Fibroblast of lung (primary cell): ENCODE measurements at regions not wholly inside any gene's neighbourhood (a gene's known extent, or its start where the extent isn't known, plus 50 kb on each side); places are given as distances from the start of the nearest gene placed in this dataset.

ENCODE experiments used
- DNase-seq, 2 donors: peaks; one replicate each; pipeline versions ENCODE4 v3.0.0 to v3.0.0-alpha.2; 2010; ENCODE audit warnings: low read depth in 2 of 2
- H2AFZ ChIP-seq: 2 replicates; pipeline ENCODE4 v1.5.1; 2012; ENCODE audit warnings: low read length, control low read depth, inconsistent platforms
- H3K27ac ChIP-seq: 2 replicates; pipeline ENCODE4 v1.5.1; 2011; ENCODE audit warnings: low read length, control low read depth; ENCODE audit not compliant: insufficient read depth
- H3K27me3 ChIP-seq: 2 replicates; pipeline ENCODE4 v1.5.1; 2011; ENCODE audit warnings: mild to moderate bottlenecking, low read length; ENCODE audit not compliant: control insufficient read depth, insufficient read depth
- H3K36me3 ChIP-seq: 2 replicates; pipeline ENCODE4 v1.5.1; 2011; ENCODE audit warnings: low read length; ENCODE audit not compliant: control insufficient read depth, insufficient read depth
- H3K4me1 ChIP-seq: 2 replicates; pipeline ENCODE4 v1.5.1; 2011; ENCODE audit warnings: low read length; ENCODE audit not compliant: control insufficient read depth, insufficient read depth; ENCODE audit errors: extremely low read depth
- H3K4me2 ChIP-seq: 2 replicates; pipeline ENCODE4 v1.5.1; 2011; ENCODE audit warnings: low read length, control low read depth; ENCODE audit not compliant: insufficient read depth; ENCODE audit errors: extremely low read depth
- H3K4me3 ChIP-seq, 4 experiments: fragments of 200-600 bp in 1 of 4; sonication (generic) in 1 of 4; replicated peaks in 1 of 4; 2 replicates each; pipeline ENCODE4 v1.5.1; 2011 to 2016; ENCODE audit warnings: low read length in 4 of 4, low read depth in 3 of 4, mild to moderate bottlenecking in 3 of 4, control low read depth in 2 of 4, inconsistent platforms in 1 of 4, mixed read lengths in 1 of 4; ENCODE audit not compliant: insufficient read depth in 1 of 4; ENCODE audit errors: control extremely low read depth in 1 of 4
- H3K79me2 ChIP-seq: 2 replicates; pipeline ENCODE4 v1.5.1; 2012; ENCODE audit warnings: mild to moderate bottlenecking, low read length, inconsistent platforms; ENCODE audit not compliant: control insufficient read depth, insufficient read depth
- H3K9ac ChIP-seq: 2 replicates; pipeline ENCODE4 v1.5.1; 2011; ENCODE audit warnings: mild to moderate bottlenecking, low read length, control low read depth; ENCODE audit not compliant: insufficient read depth
- H3K9me3 ChIP-seq: 2 replicates; pipeline ENCODE4 v1.5.1; 2012; ENCODE audit warnings: low read depth, low read length; ENCODE audit not compliant: control insufficient read depth, insufficient read depth
- H4K20me1 ChIP-seq: 2 replicates; pipeline ENCODE4 v1.5.1; 2011; ENCODE audit warnings: low read length; ENCODE audit not compliant: control insufficient read depth, insufficient read depth; ENCODE audit errors: extremely low read depth
- CTCF ChIP-seq, 2 donors: IDR thresholded peaks in 1 of 2; conservative IDR thresholded peaks in 1 of 2; 1 replicate in 1 of 2; 2 replicates in 1 of 2; pipeline ENCODE4 v1.5.1; 2011 to 2012; ENCODE audit warnings: low read length in 2 of 2, control low read depth in 1 of 2, inconsistent platforms in 1 of 2, low read depth in 1 of 2, mild to moderate bottlenecking in 1 of 2
- EZH2 ChIP-seq: IDR thresholded peaks from 2 replicates; pipeline ENCODE4 v1.5.1; 2012; ENCODE audit warnings: low read length, control low read depth, mild to moderate bottlenecking; ENCODE audit errors: missing control alignments

GRCh38 chr4:112845386-112845785 lies 204.1 kb upstream of the ANK2 start:
- TF ChIP-seq CTCF (conservative IDR thresholded peaks at IDR 0.05 in 1 of 2, IDR thresholded peaks at IDR 0.05 in 1 of 2; ENCODE audit: low read depth in 1 of 2, low read length in 2 of 2) = no peak
- TF ChIP-seq EZH2 = no peak

GRCh38 chr4:112847045-112847444 lies 202.4 kb upstream of the ANK2 start:
- no peaks in the 10 kb centered on the region for H3K79me2 ChIP-seq
- TF ChIP-seq EZH2 (no peak), CTCF (conservative IDR thresholded peaks at IDR 0.05 in 1 of 2, IDR thresholded peaks at IDR 0.05 in 1 of 2; ENCODE audit: low read depth in 1 of 2, low read length in 2 of 2) (no peak)

More at GRCh38 chr4:112845386-112845785, 204.1 kb upstream of the ANK2 start:
- no peaks in the 10 kb centered on the region for H4K20me1 ChIP-seq
- H3K4me1 ChIP-seq = no peaks in the 10 kb centered on the region
- no peak overlapping the region for H3K4me3 ChIP-seq
- H3K27me3 ChIP-seq = no peaks in the 10 kb centered on the region
- H3K27ac ChIP-seq = no peak overlapping the region
- H3K4me2 ChIP-seq = no peak overlapping the region
- no peaks in the 10 kb centered on the region for H3K79me2 ChIP-seq
- H3K9me3 ChIP-seq = no peaks in the 10 kb centered on the region
- no peak for DNase-seq
- H3K36me3 ChIP-seq = no peaks in the 10 kb centered on the region
- H3K9ac ChIP-seq = no peak overlapping the region
- no peak overlapping the region for H2AFZ ChIP-seq

GRCh38 chr4:112847781-112848180 lies 201.7 kb upstream of the ANK2 start:
- H3K27me3 ChIP-seq = no peaks in the 10 kb centered on the region
- TF ChIP-seq EZH2 = no peak
- no peak for TF ChIP-seq CTCF (conservative IDR thresholded peaks at IDR 0.05 in 1 of 2, IDR thresholded peaks at IDR 0.05 in 1 of 2; ENCODE audit: low read depth in 1 of 2, low read length in 2 of 2)
- H3K4me3 ChIP-seq = no peak overlapping the region
- no peaks in the 10 kb centered on the region for H3K9me3 ChIP-seq
- H3K4me1 ChIP-seq = no peaks in the 10 kb centered on the region
- H3K9ac ChIP-seq = no peak overlapping the region
- no peak overlapping the region for H2AFZ ChIP-seq
- H3K79me2 ChIP-seq = no peaks in the 10 kb centered on the region
- no peak overlapping the region for H3K4me2 ChIP-seq
- DNase-seq = no peak
- no peaks in the 10 kb centered on the region for H4K20me1 ChIP-seq
- no peaks in the 10 kb centered on the region for H3K36me3 ChIP-seq
- H3K27ac ChIP-seq = no peak overlapping the region

More at GRCh38 chr4:112847045-112847444, 202.4 kb upstream of the ANK2 start:
- Histone ChIP-seq H3K4me1 (no peaks in the 10 kb centered on the region), H3K4me3 (no peak overlapping the region), H3K9me3 (no peaks in the 10 kb centered on the region), H3K27ac (no peak overlapping the region), H4K20me1 (no peaks in the 10 kb centered on the region), H3K9ac (no peak overlapping the region), H3K27me3 (no peaks in the 10 kb centered on the region), H2AFZ (no peak overlapping the region), H3K36me3 (no peaks in the 10 kb centered on the region), H3K4me2 (no peak overlapping the region)
- DNase-seq = no peak
